ENCODE measurements at regions not wholly inside any gene's neighbourhood (a gene's known extent, or its start where the extent isn't known, plus 50 kb on each side); places are given as distances from the start of the nearest gene placed in this dataset.

DNA sequence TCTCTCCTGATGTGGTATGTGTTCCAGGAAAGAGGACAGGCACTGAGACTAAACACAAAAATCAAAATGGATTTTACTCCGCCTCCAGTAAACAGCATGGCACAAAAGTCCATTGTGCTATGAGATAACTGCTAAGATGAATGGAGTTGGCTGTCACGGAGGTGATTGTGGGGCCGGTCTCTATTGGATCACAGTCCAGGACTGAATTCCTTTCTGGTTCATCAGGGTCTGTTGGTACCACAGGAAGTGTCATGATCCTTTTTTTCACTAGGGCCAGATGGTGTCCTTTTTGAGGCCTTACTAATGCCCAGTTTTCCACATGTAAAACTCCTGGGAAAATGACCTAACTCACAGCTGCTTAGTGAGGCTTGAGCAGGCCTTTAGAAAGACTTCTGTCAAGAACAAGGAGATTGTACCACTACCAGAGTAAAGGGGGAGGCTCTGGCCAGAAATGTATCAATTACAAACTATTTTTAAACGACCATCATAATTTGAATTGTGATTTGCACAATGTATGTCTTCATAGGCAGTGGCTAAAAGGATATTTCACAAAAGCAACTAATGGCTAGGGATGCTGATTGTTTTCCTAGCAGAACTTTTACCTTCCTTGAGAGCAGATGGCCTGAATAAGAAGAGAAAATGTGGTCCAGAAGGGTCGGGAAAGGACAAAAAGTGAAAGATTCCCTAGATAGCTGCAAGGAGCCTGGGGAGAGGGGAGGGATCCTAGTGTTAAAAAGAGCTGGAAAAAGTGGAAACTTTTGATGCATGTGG, 192.2 kb upstream of the POU3F2 start:
- no peak overlapping the region for H3K27ac ChIP-seq (replicated peaks)
- peaks cover 6% of the 10 kb centered on the region for H3K27me3 ChIP-seq (ENCODE audit: insufficient read depth, poor library complexity, severe bottlenecking)
- no peak for DNase-seq (ENCODE audit: low read depth in 1 of 2, low spot score in 1 of 2)
- no peak overlapping the region for H3K4me3 ChIP-seq (replicated peaks; ENCODE audit: insufficient read depth, low read length)
- no peak for TF ChIP-seq POLR2AphosphoS5 (IDR thresholded peaks at IDR 0.05; ENCODE audit: low read depth)
- TF ChIP-seq, protein P1, sequence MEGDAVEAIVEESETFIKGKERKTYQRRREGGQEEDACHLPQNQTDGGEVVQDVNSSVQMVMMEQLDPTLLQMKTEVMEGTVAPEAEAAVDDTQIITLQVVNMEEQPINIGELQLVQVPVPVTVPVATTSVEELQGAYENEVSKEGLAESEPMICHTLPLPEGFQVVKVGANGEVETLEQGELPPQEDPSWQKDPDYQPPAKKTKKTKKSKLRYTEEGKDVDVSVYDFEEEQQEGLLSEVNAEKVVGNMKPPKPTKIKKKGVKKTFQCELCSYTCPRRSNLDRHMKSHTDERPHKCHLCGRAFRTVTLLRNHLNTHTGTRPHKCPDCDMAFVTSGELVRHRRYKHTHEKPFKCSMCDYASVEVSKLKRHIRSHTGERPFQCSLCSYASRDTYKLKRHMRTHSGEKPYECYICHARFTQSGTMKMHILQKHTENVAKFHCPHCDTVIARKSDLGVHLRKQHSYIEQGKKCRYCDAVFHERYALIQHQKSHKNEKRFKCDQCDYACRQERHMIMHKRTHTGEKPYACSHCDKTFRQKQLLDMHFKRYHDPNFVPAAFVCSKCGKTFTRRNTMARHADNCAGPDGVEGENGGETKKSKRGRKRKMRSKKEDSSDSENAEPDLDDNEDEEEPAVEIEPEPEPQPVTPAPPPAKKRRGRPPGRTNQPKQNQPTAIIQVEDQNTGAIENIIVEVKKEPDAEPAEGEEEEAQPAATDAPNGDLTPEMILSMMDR (IDR thresholded peaks at IDR 0.05; ENCODE audit: insufficient read depth, low read length) = no peak

DNA sequence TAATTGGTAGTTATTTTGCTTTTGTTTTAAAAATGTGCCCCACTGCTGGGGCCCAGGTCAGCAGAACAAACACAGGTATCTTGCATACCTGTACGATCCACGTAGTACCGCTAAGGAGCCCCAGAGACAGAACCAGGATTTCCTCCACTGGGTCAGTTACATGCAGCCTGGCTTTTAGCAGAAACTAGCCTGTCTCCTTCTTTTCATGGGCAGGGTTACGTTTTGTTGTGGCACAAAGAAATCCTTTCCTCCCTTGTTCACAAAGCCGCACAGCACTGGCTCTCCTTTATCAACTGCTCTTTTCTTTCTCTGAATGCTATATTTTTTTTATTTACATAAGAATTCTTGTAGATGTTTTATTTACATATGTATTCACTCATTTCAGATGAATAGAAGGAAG, 190.3 kb upstream of the POU3F2 start:
- H3K27me3 ChIP-seq (ENCODE audit: insufficient read depth, poor library complexity, severe bottlenecking) = peaks cover 6% of the 10 kb centered on the region
- H3K27ac ChIP-seq (replicated peaks) = no peak overlapping the region
- no peak for DNase-seq (ENCODE audit: low read depth in 1 of 2, low spot score in 1 of 2)
- no peak overlapping the region for H3K4me3 ChIP-seq (replicated peaks; ENCODE audit: insufficient read depth, low read length)
- TF ChIP-seq GABPA (IDR thresholded peaks at IDR 0.05; ENCODE audit: low read depth) (no peak), SPI1 (IDR thresholded peaks at IDR 0.05; ENCODE audit: borderline replicate concordance, low read depth) (no peak), POLR2AphosphoS5 (IDR thresholded peaks at IDR 0.05; ENCODE audit: low read depth) (no peak)
- TF ChIP-seq, protein P2, sequence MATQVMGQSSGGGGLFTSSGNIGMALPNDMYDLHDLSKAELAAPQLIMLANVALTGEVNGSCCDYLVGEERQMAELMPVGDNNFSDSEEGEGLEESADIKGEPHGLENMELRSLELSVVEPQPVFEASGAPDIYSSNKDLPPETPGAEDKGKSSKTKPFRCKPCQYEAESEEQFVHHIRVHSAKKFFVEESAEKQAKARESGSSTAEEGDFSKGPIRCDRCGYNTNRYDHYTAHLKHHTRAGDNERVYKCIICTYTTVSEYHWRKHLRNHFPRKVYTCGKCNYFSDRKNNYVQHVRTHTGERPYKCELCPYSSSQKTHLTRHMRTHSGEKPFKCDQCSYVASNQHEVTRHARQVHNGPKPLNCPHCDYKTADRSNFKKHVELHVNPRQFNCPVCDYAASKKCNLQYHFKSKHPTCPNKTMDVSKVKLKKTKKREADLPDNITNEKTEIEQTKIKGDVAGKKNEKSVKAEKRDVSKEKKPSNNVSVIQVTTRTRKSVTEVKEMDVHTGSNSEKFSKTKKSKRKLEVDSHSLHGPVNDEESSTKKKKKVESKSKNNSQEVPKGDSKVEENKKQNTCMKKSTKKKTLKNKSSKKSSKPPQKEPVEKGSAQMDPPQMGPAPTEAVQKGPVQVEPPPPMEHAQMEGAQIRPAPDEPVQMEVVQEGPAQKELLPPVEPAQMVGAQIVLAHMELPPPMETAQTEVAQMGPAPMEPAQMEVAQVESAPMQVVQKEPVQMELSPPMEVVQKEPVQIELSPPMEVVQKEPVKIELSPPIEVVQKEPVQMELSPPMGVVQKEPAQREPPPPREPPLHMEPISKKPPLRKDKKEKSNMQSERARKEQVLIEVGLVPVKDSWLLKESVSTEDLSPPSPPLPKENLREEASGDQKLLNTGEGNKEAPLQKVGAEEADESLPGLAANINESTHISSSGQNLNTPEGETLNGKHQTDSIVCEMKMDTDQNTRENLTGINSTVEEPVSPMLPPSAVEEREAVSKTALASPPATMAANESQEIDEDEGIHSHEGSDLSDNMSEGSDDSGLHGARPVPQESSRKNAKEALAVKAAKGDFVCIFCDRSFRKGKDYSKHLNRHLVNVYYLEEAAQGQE (IDR thresholded peaks at IDR 0.05; ENCODE audit: insufficient replicate concordance, low read depth) = no peak

DNA sequence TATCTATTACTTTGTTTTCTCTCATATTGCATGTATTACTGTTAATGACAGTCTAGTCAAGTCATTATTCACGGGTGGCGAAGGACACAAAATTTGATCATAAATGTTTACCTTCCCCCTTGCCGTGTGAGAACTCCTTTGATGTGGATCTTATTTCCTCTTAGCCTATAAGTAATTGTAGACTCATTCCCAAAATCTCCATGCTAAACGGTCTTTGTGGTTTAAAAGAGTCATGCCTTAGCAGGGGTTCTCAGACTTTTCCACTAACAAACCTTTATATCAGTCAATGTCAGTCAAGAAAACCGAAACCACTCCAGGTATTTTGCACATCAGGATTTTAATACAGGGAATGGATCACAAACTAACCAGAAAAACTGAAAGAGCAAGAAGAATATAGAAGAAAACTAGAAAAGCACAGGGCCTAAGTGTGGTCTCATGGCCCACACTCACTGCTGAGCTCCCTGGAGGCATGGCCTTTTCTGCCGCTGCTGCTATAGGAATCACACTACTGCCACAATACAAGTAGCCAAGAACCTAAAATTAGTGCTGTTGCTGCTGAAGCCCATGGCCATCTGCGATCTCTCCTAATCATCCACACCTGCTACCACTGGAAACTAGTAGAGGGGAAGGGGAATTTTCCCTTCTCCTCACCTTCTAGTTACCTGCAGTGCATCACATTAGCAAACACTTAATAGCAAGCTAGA, 186.0 kb upstream of the POU3F2 start:
- Histone ChIP-seq H3K4me3 (replicated peaks; ENCODE audit: insufficient read depth, low read length) (no peak overlapping the region), H3K27me3 (ENCODE audit: insufficient read depth, poor library complexity, severe bottlenecking) (peaks cover 6% of the 10 kb centered on the region), H3K27ac (replicated peaks) (no peak overlapping the region)
- TF ChIP-seq, protein P1 (IDR thresholded peaks at IDR 0.05; ENCODE audit: insufficient read depth, low read length) = no peak
- no peak for TF ChIP-seq SPI1 (IDR thresholded peaks at IDR 0.05; ENCODE audit: borderline replicate concordance, low read depth)
- TF ChIP-seq, protein P2 (IDR thresholded peaks at IDR 0.05; ENCODE audit: insufficient replicate concordance, low read depth) = no peak
- no peak for TF ChIP-seq GABPA (IDR thresholded peaks at IDR 0.05; ENCODE audit: low read depth)
- no peak for TF ChIP-seq POLR2AphosphoS5 (IDR thresholded peaks at IDR 0.05; ENCODE audit: low read depth)
- DNase-seq (ENCODE audit: low read depth in 1 of 2, low spot score in 1 of 2) = no peak

DNA sequence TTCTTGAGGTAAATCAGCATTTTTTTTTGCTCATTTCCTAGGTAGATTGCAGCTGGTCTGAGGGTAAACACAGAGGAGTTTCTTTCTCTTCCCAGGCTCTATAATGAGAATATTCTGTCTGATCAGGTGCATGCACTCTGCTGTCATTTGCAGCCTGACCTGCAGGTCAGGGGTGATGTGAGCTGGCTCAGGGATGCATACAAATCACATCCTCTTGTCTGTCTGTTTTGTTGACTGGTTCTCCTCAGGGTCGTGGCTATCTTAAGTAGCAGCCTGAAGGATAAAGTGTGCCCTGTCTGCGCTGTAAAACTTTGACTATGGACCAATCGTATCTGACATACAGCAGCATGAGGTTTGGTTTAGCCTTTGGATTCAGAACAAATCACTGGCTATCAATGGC, 183.4 kb upstream of the POU3F2 start:
- H3K27ac ChIP-seq (replicated peaks) = no peak overlapping the region
- H3K27me3 ChIP-seq (ENCODE audit: insufficient read depth, poor library complexity, severe bottlenecking) = no peaks in the 10 kb centered on the region
- DNase-seq (ENCODE audit: low read depth in 1 of 2, low spot score in 1 of 2) = no peak
- H3K4me3 ChIP-seq (replicated peaks; ENCODE audit: insufficient read depth, low read length) = no peak overlapping the region
- no peak for TF ChIP-seq POLR2AphosphoS5 (IDR thresholded peaks at IDR 0.05; ENCODE audit: low read depth)
- TF ChIP-seq, protein P1 (IDR thresholded peaks at IDR 0.05; ENCODE audit: insufficient read depth, low read length) = no peak
- TF ChIP-seq SPI1 (IDR thresholded peaks at IDR 0.05; ENCODE audit: borderline replicate concordance, low read depth) = no peak
- TF ChIP-seq GABPA (IDR thresholded peaks at IDR 0.05; ENCODE audit: low read depth) = no peak
- TF ChIP-seq, protein P2 (IDR thresholded peaks at IDR 0.05; ENCODE audit: insufficient replicate concordance, low read depth) = no peak

Data from HL-60 (cell line).